GM08714 (cell line): ENCODE measurements at regions not wholly inside any gene's neighbourhood (a gene's known extent, or its start where the extent isn't known, plus 50 kb on each side); places are given as distances from the start of the nearest gene placed in this dataset.

Experiments
- H3K4me3 ChIP-seq: fragments of 200-500 bp; sonication (Bioruptor generic); 2 replicates; pipeline ENCODE4 v1.5.1; 2014; ENCODE audit warnings: mild to moderate bottlenecking, low read length, inconsistent platforms
- ZNF274 ChIP-seq: IDR thresholded peaks from 2 replicates; pipeline ENCODE4 v1.6.1; 2012; ENCODE audit warnings: mild to moderate bottlenecking, low read depth, low read length

- H3K4me3 ChIP-seq = no peak overlapping the region
- TF ChIP-seq ZNF274 = no peak
These were observed 236.5 kb downstream of the FOXO1 start for GRCh38 chr13:40429706-40430545.

- no peak for TF ChIP-seq ZNF274
These were observed 234.1 kb downstream of the FOXO1 start for GRCh38 chr13:40432018-40432978.

GRCh38 chr13:40433001-40433400, 233.4 kb downstream of the FOXO1 start:
- TF ChIP-seq ZNF274 = no peak
- no peak overlapping the region for H3K4me3 ChIP-seq

More at GRCh38 chr13:40432018-40432978, 234.1 kb downstream of the FOXO1 start:
- H3K4me3 ChIP-seq = no peak overlapping the region; the same call in 1 of the 2 replicates

- H3K4me3 ChIP-seq = no peak overlapping the region
- no peak for TF ChIP-seq ZNF274
These were observed 232.9 kb downstream of the FOXO1 start for GRCh38 chr13:40433577-40433976.

GRCh38 chr13:40434516-40435397, 231.7 kb downstream of the FOXO1 start:
- no peak for TF ChIP-seq ZNF274
- no peak overlapping the region; the same call in 1 of the 2 replicates for H3K4me3 ChIP-seq

GRCh38 chr13:40438022-40438680, 228.3 kb downstream of the FOXO1 start:
- H3K4me3 ChIP-seq = no peak overlapping the region
- TF ChIP-seq ZNF274 = no peak

- no peak overlapping the region; the same call in 1 of the 2 replicates for H3K4me3 ChIP-seq
- TF ChIP-seq ZNF274 = no peak
These were observed 227.2 kb downstream of the FOXO1 start for GRCh38 chr13:40438999-40439797.

GRCh38 chr13:40439928-40440327, 226.5 kb downstream of the FOXO1 start:
- H3K4me3 ChIP-seq = no peak overlapping the region
- no peak for TF ChIP-seq ZNF274

GRCh38 chr13:40440990-40441820, 225.2 kb downstream of the FOXO1 start:
- no peak for TF ChIP-seq ZNF274

GRCh38 chr13:40442231-40442630, 224.2 kb downstream of the FOXO1 start:
- H3K4me3 ChIP-seq = no peak overlapping the region
- TF ChIP-seq ZNF274 = no peak

More at GRCh38 chr13:40440990-40441820, 225.2 kb downstream of the FOXO1 start:
- H3K4me3 ChIP-seq = no peak overlapping the region

GRCh38 chr13:40442826-40443225, 223.6 kb downstream of the FOXO1 start:
- H3K4me3 ChIP-seq = no peak overlapping the region
- no peak for TF ChIP-seq ZNF274

GRCh38 chr13:40444241-40444640, 222.2 kb downstream of the FOXO1 start:
- no peak overlapping the region for H3K4me3 ChIP-seq
- TF ChIP-seq ZNF274 = no peak
